ENCODE measurements at regions not wholly inside any gene's neighbourhood (a gene's known extent, or its start where the extent isn't known, plus 50 kb on each side); places are given as distances from the start of the nearest gene placed in this dataset.

- TF ChIP-seq ZNF384 (IDR thresholded peaks at IDR 0.05), result no peak
- no peak for TF ChIP-seq ELF4 (IDR thresholded peaks at IDR 0.05)
- TF ChIP-seq SP1 (IDR thresholded peaks at IDR 0.05), result no peak
- TF ChIP-seq FOXK2 (IDR thresholded peaks at IDR 0.05), result no peak
- TF ChIP-seq FOXM1 (IDR thresholded peaks at IDR 0.05; ENCODE audit: borderline replicate concordance), result no peak
- no peak for TF ChIP-seq SUZ12 (IDR thresholded peaks at IDR 0.05)
- TF ChIP-seq CTBP1 (IDR thresholded peaks at IDR 0.05; ENCODE audit: borderline replicate concordance), result no peak
- no peak for TF ChIP-seq BHLHE40 (IDR thresholded peaks at IDR 0.05; ENCODE audit: borderline replicate concordance)
- TF ChIP-seq PKNOX1 (IDR thresholded peaks at IDR 0.05), result no peak
- no peak for TF ChIP-seq FOXA1 (IDR thresholded peaks at IDR 0.05)
- no peak for TF ChIP-seq LEF1 (IDR thresholded peaks at IDR 0.05; ENCODE audit: borderline replicate concordance)
- no peak for TF ChIP-seq TARDBP (IDR thresholded peaks at IDR 0.05)
- no peak for TF ChIP-seq ARNT (IDR thresholded peaks at IDR 0.05)
- TF ChIP-seq NFRKB (IDR thresholded peaks at IDR 0.05), result no peak
Observed at GRCh38 chrX:140389331-140389730, 115.5 kb downstream of the SOX3 start.

All from HEK293T (cell line).